H1 (cell line): ENCODE measurements at regions not wholly inside any gene's neighbourhood (a gene's known extent, or its start where the extent isn't known, plus 50 kb on each side); places are given as distances from the start of the nearest gene placed in this dataset.

Experiments
- CTCF ChIA-PET: fragments of 300-600 bp; sonication (Branson Sonifier 250); formaldehyde crosslinking; loops from one replicate; lab custom pipeline; 2021; ENCODE audit not compliant: partially characterized antibody; lab: Charles Lee
- POLR2A ChIA-PET: fragments of 300-600 bp; sonication (Branson Sonifier 250); formaldehyde crosslinking; loops from one replicate; lab custom pipeline; 2021; ENCODE audit warnings: inconsistent platforms; ENCODE audit not compliant: partially characterized antibody; lab: Charles Lee
- DNase-seq, 2 experiments: peaks; one replicate each; pipeline versions ENCODE4 v3.0.0 to v3.0.0-alpha.2; 2010 to 2022; ENCODE audit warnings: low spot score in 2 of 2, low read depth in 1 of 2, mixed read lengths in 1 of 2
- FAIRE-seq: peaks from 2 replicates; lab custom pipeline; 2011; peaks lifted over from hg19 to GRCh38; lab: Jason Lieb, UNC
- H2AFZ ChIP-seq: 2 replicates; pipeline ENCODE4 v1.8.1; 2012; ENCODE audit warnings: low read length, inconsistent platforms
- H2AK5ac ChIP-seq: 2 replicates; pipeline ENCODE4 v1.6.1; 2013; ENCODE audit warnings: low read depth, low read length
- H2BK120ac ChIP-seq: replicated peaks from 2 replicates; pipeline ENCODE3; 2013; ENCODE audit warnings: low read depth, low read length, inconsistent platforms
- H2BK12ac ChIP-seq: 2 replicates; pipeline ENCODE4 v1.6.1; 2013; ENCODE audit warnings: low read depth, low read length
- H2BK15ac ChIP-seq: 2 replicates; pipeline ENCODE4 v1.6.1; 2013; ENCODE audit warnings: low read length
- H2BK20ac ChIP-seq: 2 replicates; pipeline ENCODE4 v1.6.1; 2013; ENCODE audit warnings: low read length
- H2BK5ac ChIP-seq: 2 replicates; pipeline ENCODE4 v1.6.1; 2013; ENCODE audit warnings: low read depth, low read length
- H3K14ac ChIP-seq: 2 replicates; pipeline ENCODE4 v1.6.1; 2013; ENCODE audit warnings: inconsistent platforms; ENCODE audit not compliant: insufficient read length
- H3K18ac ChIP-seq: 2 replicates; pipeline ENCODE4 v1.6.1; 2013; ENCODE audit warnings: low read length; ENCODE audit errors: extremely low read depth
- H3K23ac ChIP-seq: 2 replicates; pipeline ENCODE4 v1.6.1; 2013; ENCODE audit warnings: inconsistent platforms; ENCODE audit not compliant: insufficient read length
- H3K23me2 ChIP-seq: 2 replicates; pipeline ENCODE4 v1.6.1; 2013; ENCODE audit warnings: low read depth, low read length
- H3K27ac ChIP-seq: 2 replicates; pipeline ENCODE4 v1.6.1; 2011; ENCODE audit warnings: low read depth, low read length, inconsistent platforms
- H3K27me3 ChIP-seq, 4 experiments: replicated peaks in 1 of 4; 1 replicate in 1 of 4; 2 replicates in 3 of 4; pipeline versions ENCODE4 v1.6.1 to v1.8.1; 2011 to 2013; ENCODE audit warnings: low read length in 3 of 4, mild to moderate bottlenecking in 3 of 4, inconsistent platforms in 2 of 4, mixed read lengths in 2 of 4, moderate library complexity in 1 of 4; ENCODE audit not compliant: control insufficient read depth in 3 of 4, insufficient read depth in 3 of 4; ENCODE audit errors: extremely low read depth in 1 of 4
- H3K36me3 ChIP-seq, 4 experiments: 2 replicates each; pipeline versions ENCODE4 v1.6.1 to v1.8.1; 2011 to 2013; ENCODE audit warnings: mild to moderate bottlenecking in 4 of 4, low read length in 3 of 4, moderate library complexity in 2 of 4, control low read depth in 1 of 4, inconsistent platforms in 1 of 4; ENCODE audit not compliant: insufficient read depth in 4 of 4, control insufficient read depth in 2 of 4
- H3K4ac ChIP-seq: replicated peaks from 2 replicates; pipeline ENCODE3; 2013; ENCODE audit warnings: low read length, low read depth, mixed read lengths, inconsistent platforms; ENCODE audit not compliant: insufficient read length
- H3K4me1 ChIP-seq, 4 experiments: replicated peaks in 1 of 4; 1 replicate in 1 of 4; 2 replicates in 3 of 4; pipeline versions ENCODE4 v1.6.1 to v1.8.1; 2011 to 2013; ENCODE audit warnings: low read length in 3 of 4, inconsistent platforms in 2 of 4, mixed read lengths in 1 of 4; ENCODE audit not compliant: insufficient read depth in 4 of 4, control insufficient read depth in 3 of 4
- H3K4me2 ChIP-seq, 2 experiments: 2 replicates each; pipeline versions ENCODE4 v1.6.1 to v1.8.1; 2011 to 2013; ENCODE audit warnings: low read depth in 2 of 2, low read length in 2 of 2, control low read depth in 1 of 2, inconsistent platforms in 1 of 2, mild to moderate bottlenecking in 1 of 2; ENCODE audit not compliant: insufficient read depth in 1 of 2
- H3K4me3 ChIP-seq, 4 experiments: fragments of 200-600, 300-600 bp in 1 of 4; sonication (generic), shearing (Covaris generic), sonication (Bioruptor Twin) in 1 of 4; 2 replicates each; pipeline versions ENCODE4 v1.5.1 to v1.8.1; 2011 to 2016; ENCODE audit warnings: low read length in 4 of 4, low read depth in 3 of 4, control low read depth in 2 of 4, inconsistent platforms in 2 of 4, mild to moderate bottlenecking in 2 of 4, mixed read lengths in 1 of 4, moderate library complexity in 1 of 4; ENCODE audit not compliant: insufficient read depth in 2 of 4; ENCODE audit errors: extremely low read depth in 1 of 4
- H3K56ac ChIP-seq: replicated peaks from 2 replicates; pipeline ENCODE3; 2013; ENCODE audit warnings: low read depth, mild to moderate bottlenecking, mixed read lengths, low read length, inconsistent platforms; ENCODE audit not compliant: insufficient read length
- H3K79me1 ChIP-seq: 2 replicates; pipeline ENCODE4 v1.6.1; 2013; ENCODE audit warnings: low read depth, low read length, control low read depth
- H3K79me2 ChIP-seq, 2 experiments: 2 replicates each; pipeline versions ENCODE4 v1.6.1 to v1.8.1; 2012 to 2013; ENCODE audit warnings: low read length in 2 of 2, mild to moderate bottlenecking in 2 of 2, inconsistent platforms in 1 of 2; ENCODE audit not compliant: insufficient read depth in 2 of 2, control insufficient read depth in 1 of 2
- H3K9ac ChIP-seq, 4 experiments: replicated peaks in 1 of 4; 1 replicate in 1 of 4; 2 replicates in 3 of 4; pipeline versions ENCODE4 v1.6.1 to v1.8.1; 2011 to 2013; ENCODE audit warnings: low read depth in 3 of 4, low read length in 3 of 4, control low read depth in 2 of 4, mild to moderate bottlenecking in 2 of 4, moderate library complexity in 2 of 4, inconsistent platforms in 1 of 4; ENCODE audit errors: extremely low read depth in 1 of 4
- H3K9me3 ChIP-seq, 2 experiments: 2 replicates each; pipeline versions ENCODE4 v1.6.1 to v1.8.1; 2012 to 2013; ENCODE audit warnings: mild to moderate bottlenecking in 2 of 2, moderate library complexity in 2 of 2, control low read depth in 1 of 2, inconsistent platforms in 1 of 2, low read depth in 1 of 2, low read length in 1 of 2, mixed read lengths in 1 of 2; ENCODE audit not compliant: insufficient read depth in 2 of 2
- H4K20me1 ChIP-seq, 2 experiments: replicated peaks in 1 of 2; 2 replicates each; pipeline versions ENCODE3 to v1.8.1; 2011 to 2013; ENCODE audit warnings: inconsistent platforms in 2 of 2, low read length in 2 of 2, mild to moderate bottlenecking in 1 of 2; ENCODE audit not compliant: insufficient read depth in 2 of 2, control insufficient read depth in 1 of 2
- H4K5ac ChIP-seq: 2 replicates; pipeline ENCODE4 v1.6.1; 2013; ENCODE audit warnings: low read length, low read depth, mixed read lengths, inconsistent platforms; ENCODE audit not compliant: insufficient read length
- H4K8ac ChIP-seq: 2 replicates; pipeline ENCODE4 v1.8.0; 2013; ENCODE audit warnings: mild to moderate bottlenecking, moderate library complexity, low read length, inconsistent platforms; ENCODE audit not compliant: insufficient read depth; ENCODE audit errors: extremely low read depth
- H4K91ac ChIP-seq: replicated peaks from 2 replicates; pipeline ENCODE3; 2013; ENCODE audit warnings: low read length, mixed read lengths, inconsistent platforms; ENCODE audit not compliant: insufficient read length
- BCL11A ChIP-seq, 2 experiments: IDR thresholded peaks; one replicate each; pipeline ENCODE4 v1.6.1; 2011; ENCODE audit warnings: low read depth in 2 of 2, low read length in 2 of 2, mild to moderate bottlenecking in 2 of 2
- CBX8 ChIP-seq: fragments of 300-800, 300-1000 bp; sonication (generic); IDR thresholded peaks from 2 replicates; pipeline ENCODE4 v1.7.1; 2016; ENCODE audit warnings: low read depth, low read length, borderline replicate concordance
- CREB1 ChIP-seq: IDR thresholded peaks from 2 replicates; pipeline ENCODE4 v1.6.1; 2012; ENCODE audit warnings: inconsistent platforms
- HDAC6 ChIP-seq: IDR thresholded peaks from one replicate; pipeline ENCODE4 v1.7.1; 2012; ENCODE audit warnings: low read depth, mild to moderate bottlenecking, inconsistent platforms, low read length, moderate library complexity
- TF ChIP-seq, protein P1 (sequence below): IDR thresholded peaks from 2 replicates; pipeline ENCODE4 v1.6.1; 2011; ENCODE audit warnings: low read depth, mild to moderate bottlenecking, low read length; ENCODE audit not compliant: insufficient read depth

DNA sequence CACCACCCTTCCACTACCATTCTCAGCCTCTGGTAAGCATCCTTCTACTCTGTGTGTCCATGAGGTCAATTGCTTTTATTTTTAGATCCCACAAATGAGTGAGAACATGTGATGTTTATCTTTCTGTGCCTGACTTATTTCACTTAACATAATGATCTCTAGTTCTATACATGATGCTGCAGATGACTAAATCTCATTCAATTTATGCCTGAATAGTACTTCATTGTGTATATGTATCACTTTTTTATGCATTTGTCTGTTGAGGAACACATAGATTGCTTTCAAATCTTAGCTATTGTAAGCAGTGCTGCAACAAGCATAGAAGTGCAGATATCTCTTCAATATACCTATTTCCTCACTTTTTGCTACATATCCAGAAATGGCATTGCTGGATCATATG, 733.3 kb downstream of the SUCLG1 start:
- H3K56ac ChIP-seq: no peak overlapping the region
- no peak overlapping the region for H3K18ac ChIP-seq
- no peaks in the 10 kb centered on the region for H3K79me1 ChIP-seq
- no peaks in the 10 kb centered on the region for H3K23me2 ChIP-seq
- H3K79me2 ChIP-seq: no peaks in the 10 kb centered on the region
- DNase-seq (no peak), FAIRE-seq (no peak)
- no peaks in the 10 kb centered on the region for H4K20me1 ChIP-seq
- no peak overlapping the region for H2BK20ac ChIP-seq
- no peak overlapping the region for H3K14ac ChIP-seq
- H3K27me3 ChIP-seq: no peaks in the 10 kb centered on the region
- TF ChIP-seq CBX8 (no peak), CREB1 (no peak), HDAC6 (no peak), BCL11A (IDR thresholded peaks at IDR 0.05; ENCODE audit: low read depth in 2 of 2, low read length in 2 of 2) (no peak)
- TF ChIP-seq, protein P1, sequence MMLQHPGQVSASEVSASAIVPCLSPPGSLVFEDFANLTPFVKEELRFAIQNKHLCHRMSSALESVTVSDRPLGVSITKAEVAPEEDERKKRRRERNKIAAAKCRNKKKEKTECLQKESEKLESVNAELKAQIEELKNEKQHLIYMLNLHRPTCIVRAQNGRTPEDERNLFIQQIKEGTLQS: no peak
- H3K36me3 ChIP-seq: no peaks in the 10 kb centered on the region
- no peak overlapping the region for H3K9ac ChIP-seq
- H2BK12ac ChIP-seq: no peak overlapping the region
- ChIA-PET POLR2A (no interaction called here), CTCF (no interaction called here)
- no peak overlapping the region for H3K27ac ChIP-seq
- no peak overlapping the region for H2BK120ac ChIP-seq
- no peak overlapping the region for H3K23ac ChIP-seq
- no peak overlapping the region for H4K91ac ChIP-seq
- H4K5ac ChIP-seq: no peak overlapping the region
- no peak overlapping the region for H2AFZ ChIP-seq
- H2BK5ac ChIP-seq: no peak overlapping the region
- no peak overlapping the region for H3K4ac ChIP-seq
- no peak overlapping the region for H4K8ac ChIP-seq
- H3K9me3 ChIP-seq: no peaks in the 10 kb centered on the region
- no peaks in the 10 kb centered on the region for H3K4me1 ChIP-seq
- no peak overlapping the region for H2BK15ac ChIP-seq
- H3K4me2 ChIP-seq: no peak overlapping the region
- H3K4me3 ChIP-seq: no peak overlapping the region
- H2AK5ac ChIP-seq: no peak overlapping the region
